IPS-18c (cell line): ENCODE measurements at regions not wholly inside any gene's neighbourhood (a gene's known extent, or its start where the extent isn't known, plus 50 kb on each side); places are given as distances from the start of the nearest gene placed in this dataset.
"Not testable (repeated sequence)": the region's sequence is repeated elsewhere in the genome, so short reads cannot be mapped to it uniquely, and the experiment has no call there.

Experiments used
- H3K4me3 ChIP-seq: 2 replicates; pipeline ENCODE4 v1.7.0; 2013; ENCODE audit warnings: low read depth, mild to moderate bottlenecking, low read length, moderate library complexity; ENCODE audit not compliant: insufficient read depth
- H3K9me3 ChIP-seq: one replicate; pipeline ENCODE4 v1.6.1; 2013; ENCODE audit warnings: mild to moderate bottlenecking, low read length, moderate library complexity; ENCODE audit not compliant: control insufficient read depth, insufficient read depth

DNA sequence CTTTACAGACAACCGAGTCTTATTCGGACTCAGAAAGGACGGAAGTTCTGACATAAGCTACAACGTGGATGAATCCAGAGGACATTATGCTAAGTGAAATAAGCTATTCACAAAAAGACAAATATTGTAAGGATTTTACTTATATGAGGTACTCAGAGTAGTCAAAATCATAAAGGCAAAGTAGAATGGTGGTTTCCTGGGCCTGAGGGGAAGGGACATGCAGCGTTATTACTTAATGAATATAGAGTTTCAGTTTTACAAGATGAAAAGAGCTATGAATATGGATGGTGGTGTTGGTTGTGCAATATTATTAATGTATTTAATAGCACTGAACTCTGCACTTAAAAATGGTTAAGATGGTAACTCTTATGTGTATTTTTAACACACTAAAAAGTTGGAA lies 419.1 kb upstream of the SGCG start:
- no peak overlapping the region for H3K4me3 ChIP-seq
- H3K9me3 ChIP-seq, result no peaks in the 10 kb centered on the region

- Histone ChIP-seq H3K4me3 (no peak overlapping the region), H3K9me3 (no peaks in the 10 kb centered on the region)
Measured at GRCh38 chr13:22765547-22765946, 415.2 kb upstream of the SGCG start.

- Histone ChIP-seq H3K4me3 (no peak overlapping the region), H3K9me3 (no peaks in the 10 kb centered on the region)
Measured at GRCh38 chr13:22770891-22771290, 409.9 kb upstream of the SGCG start.

DNA sequence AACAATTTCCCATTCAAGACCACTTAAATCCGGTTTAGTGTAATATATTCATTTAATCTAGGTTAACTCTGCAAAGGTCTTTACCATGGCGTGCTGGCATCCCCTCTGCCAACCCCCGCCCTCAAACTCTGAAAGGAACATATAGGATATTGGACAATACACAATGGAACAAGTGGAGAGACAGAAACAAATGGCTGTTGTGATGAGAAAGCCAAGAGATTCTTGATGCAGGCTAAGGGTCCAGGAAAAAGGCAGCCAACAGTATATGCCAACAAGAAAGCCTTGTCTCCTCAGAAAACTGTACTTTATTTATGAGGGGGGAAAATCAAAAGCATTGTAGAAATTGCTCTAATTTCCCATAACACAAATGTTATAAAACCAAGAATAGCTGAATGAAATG lies 407.3 kb upstream of the SGCG start:
- no peak overlapping the region for H3K4me3 ChIP-seq
- H3K9me3 ChIP-seq, result no peaks in the 10 kb centered on the region

DNA sequence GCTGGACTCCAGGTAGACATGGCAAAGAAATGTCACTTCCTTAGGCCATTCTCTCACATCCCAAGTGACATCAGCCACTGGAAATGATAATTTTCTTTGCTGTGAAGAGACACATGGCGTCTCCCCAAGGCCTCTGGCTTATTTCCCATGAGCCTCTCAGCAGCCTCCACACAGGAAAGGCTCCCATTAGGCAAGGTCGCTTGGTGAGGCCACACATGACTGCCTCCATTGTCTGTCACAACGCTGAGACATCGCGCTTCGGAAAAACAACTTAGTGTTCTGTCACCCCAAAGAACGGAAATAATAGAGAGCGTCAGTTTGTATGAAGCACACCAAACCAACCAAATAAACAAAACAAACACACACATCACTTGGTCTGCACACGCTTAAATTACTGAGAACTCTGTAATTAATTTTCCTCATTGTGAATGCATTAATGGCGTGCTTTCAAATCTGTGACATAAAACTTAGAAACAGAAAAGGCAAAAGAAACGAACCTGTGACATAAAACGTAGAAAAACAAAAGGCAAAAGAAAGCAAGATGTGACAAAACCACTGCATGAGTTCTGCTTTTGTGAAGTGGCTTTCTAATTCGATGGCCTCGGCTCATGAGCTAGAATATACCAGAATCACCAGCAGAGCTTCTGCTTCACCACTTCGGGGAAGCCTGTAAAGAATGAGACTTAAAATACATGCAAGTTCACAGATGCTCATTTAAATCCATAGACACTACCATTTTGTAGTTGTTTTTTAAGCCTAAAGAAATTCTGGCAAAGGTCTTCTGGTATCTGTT lies 404.2 kb upstream of the SGCG start:
- no peak overlapping the region for H3K4me3 ChIP-seq

GRCh38 chr13:22777207-22777606 lies 403.6 kb upstream of the SGCG start:
- Histone ChIP-seq H3K4me3 (no peak overlapping the region), H3K9me3 (no peaks in the 10 kb centered on the region)

More for the DNA sequence above, 404.2 kb upstream of the SGCG start:
- no peaks in the 10 kb centered on the region for H3K9me3 ChIP-seq

GRCh38 chr13:22789027-22789593 lies 391.7 kb upstream of the SGCG start:
- Histone ChIP-seq H3K4me3 (no peak overlapping the region), H3K9me3 (no peaks in the 10 kb centered on the region)

GRCh38 chr13:22789916-22790315 lies 390.9 kb upstream of the SGCG start:
- H3K4me3 ChIP-seq, result no peak overlapping the region
- H3K9me3 ChIP-seq, result no peaks in the 10 kb centered on the region

GRCh38 chr13:22793598-22794134 lies 387.1 kb upstream of the SGCG start:
- Histone ChIP-seq H3K9me3 (no peaks in the 10 kb centered on the region), H3K4me3 (no peak overlapping the region)

DNA sequence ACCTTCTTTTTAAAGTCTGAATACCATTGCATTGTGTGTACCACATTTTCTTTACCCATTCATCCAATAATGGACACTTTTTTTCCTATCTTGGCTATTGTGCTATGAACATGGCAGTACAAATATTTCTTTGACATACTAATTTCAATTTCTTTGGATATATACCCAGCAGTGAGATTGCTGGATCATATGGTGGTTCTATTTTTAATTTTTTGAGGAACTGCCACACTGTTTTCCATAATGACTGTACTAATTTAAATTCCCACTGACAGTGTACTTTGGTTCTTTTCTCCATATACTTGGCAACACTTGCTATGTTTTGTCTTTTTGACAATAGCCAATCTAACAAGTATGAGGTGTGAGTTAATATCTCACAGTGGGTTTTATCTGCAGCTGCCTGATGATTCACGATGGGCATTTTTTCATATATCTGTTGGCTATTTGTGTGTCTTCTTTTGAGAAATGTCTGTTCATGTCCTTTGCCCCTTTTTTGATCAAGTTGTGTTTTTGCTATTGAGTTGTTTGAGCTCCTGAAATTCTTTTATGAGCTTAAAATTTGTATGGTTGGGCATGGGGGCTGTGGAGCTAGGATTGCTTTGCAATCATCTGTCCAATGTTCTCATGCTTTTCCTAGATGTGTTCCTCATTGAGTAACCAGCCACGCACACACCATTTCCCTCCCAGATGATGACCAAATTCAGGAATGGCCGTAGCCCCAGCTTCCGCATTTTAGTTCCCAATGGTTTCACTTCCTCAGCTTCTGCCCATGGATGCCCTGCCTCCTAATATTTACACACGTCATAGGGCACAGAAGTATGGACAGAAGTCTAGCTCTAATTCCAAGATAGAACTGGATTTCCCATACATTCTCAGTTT lies 380.0 kb upstream of the SGCG start:
- Histone ChIP-seq H3K4me3 (no peak overlapping the region), H3K9me3 (no peaks in the 10 kb centered on the region)

DNA sequence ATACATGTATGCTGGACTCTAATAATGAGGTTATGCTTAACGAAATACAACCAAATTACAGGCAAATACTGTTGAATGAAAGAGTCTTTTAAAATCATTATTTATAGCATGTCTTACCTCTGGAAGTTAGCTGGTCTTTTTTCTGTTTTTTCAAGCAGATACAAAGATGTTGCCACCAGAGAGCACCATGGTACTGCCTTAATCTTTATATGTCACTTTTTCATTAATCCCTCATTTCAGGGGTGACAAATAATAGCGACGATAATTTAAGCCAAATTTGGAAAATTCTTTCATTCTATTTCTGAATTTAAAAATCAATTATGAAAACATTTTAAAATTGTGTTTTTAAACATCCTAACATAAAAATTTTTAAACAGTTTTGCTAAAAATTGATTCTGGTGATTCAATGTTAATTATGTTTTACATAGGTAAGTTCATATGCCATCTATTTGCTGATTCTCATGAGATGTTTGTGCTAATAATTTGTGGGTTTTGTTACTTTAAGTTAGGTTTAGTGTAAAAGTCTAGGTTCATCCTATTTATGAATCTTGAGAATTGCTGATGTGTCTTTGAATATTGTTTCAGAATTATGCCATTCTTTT lies 379.3 kb upstream of the SGCG start:
- Histone ChIP-seq H3K4me3 (no peak overlapping the region), H3K9me3 (no peaks in the 10 kb centered on the region)

DNA sequence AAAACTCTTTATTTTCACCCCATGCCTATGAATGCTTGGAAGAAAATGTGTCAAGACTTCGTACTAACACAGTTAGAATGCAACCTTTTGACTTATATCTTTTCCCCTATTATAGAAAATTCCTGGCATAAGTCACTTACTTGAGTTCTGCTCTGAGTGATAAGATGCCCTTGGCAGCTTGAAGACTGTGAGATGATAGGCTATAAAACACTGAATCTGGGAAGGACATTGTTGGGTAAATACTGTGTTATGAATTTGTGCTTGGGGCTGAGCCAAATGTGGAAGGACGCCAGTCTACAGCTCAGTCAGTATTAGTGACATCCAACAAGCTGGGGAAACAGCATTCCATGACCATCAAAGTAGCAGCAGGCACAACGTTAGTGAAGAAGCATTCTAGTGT lies 368.0 kb upstream of the SGCG start:
- no peak overlapping the region for H3K4me3 ChIP-seq
- no peaks in the 10 kb centered on the region for H3K9me3 ChIP-seq

DNA sequence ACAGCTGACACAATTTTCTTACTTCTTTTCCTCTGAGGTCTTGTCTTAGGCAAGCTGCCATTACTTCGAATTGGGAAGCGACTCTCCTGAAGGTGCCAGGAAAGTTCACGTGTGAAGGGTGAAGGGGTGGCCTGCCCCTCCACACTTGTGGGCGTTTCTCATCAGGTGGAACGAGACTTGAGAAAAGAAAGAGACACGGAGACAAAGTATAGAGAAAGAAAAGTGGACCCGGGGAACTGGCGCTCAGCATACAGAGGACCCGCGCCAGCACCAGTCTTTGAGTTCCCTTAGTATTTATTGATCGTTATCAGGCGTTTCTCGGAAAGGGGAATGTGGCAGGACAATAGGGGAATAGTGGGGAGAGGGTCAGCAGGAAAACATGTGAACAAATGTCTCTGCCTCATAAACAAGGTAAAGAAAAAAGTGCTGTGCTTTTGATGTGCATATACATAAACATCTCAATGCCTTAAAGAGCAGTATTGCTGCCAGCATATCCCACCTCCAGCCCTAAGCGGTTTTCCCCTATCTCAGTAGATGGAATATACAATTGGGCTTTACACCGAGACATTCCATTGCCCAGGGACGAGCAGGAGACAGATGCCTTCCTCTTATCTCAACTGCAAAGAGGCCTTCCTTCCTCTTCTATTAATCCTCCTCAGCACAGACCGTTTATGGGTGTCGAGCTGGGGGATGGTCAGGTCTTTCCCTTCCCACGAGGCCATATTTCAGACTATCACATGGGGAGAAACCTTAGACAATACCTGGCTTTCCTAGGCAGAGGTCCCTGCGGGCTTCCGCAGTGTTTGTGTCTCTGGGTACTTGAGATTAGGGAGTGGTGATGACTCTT lies 367.0 kb upstream of the SGCG start:
- H3K9me3 ChIP-seq, H3K4me3 ChIP-seq: not testable (repeated sequence)

- H3K9me3 ChIP-seq, H3K4me3 ChIP-seq: not testable (repeated sequence)
Measured at GRCh38 chr13:22814433-22814832, 366.3 kb upstream of the SGCG start.

GRCh38 chr13:22821589-22821988 lies 359.2 kb upstream of the SGCG start:
- H3K4me3 ChIP-seq, result no peak overlapping the region
- H3K9me3 ChIP-seq, result no peaks in the 10 kb centered on the region

GRCh38 chr13:22825186-22825585 lies 355.6 kb upstream of the SGCG start:
- no peaks in the 10 kb centered on the region for H3K9me3 ChIP-seq

GRCh38 chr13:22828081-22828480 lies 352.7 kb upstream of the SGCG start:
- Histone ChIP-seq H3K9me3 (no peaks in the 10 kb centered on the region), H3K4me3 (no peak overlapping the region)

More at GRCh38 chr13:22825186-22825585, 355.6 kb upstream of the SGCG start:
- no peak overlapping the region for H3K4me3 ChIP-seq
